ENCODE measurements at regions not wholly inside any gene's neighbourhood (a gene's known extent, or its start where the extent isn't known, plus 50 kb on each side); places are given as distances from the start of the nearest gene placed in this dataset.

DNA sequence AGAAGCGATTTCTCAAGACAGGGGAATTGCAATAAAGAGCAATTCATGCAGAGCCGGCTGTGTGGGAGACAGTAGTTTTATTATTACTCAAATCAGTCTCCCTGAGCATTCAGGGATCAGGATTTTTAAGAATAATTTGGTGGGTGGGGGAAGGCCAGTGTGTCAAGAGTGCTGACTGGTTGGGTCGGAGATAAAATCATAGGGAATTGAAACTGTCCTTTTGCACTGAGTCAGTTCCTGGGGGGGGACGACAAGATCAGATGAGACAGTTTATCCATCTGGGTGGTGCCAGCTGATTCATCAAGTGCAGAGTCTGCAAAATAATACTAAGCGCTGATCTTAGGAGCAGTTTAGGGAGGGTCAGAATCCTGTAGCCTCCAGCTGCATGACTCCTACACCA, 502.4 kb downstream of the NLGN4X start:
- TF ChIP-seq CTCF (IDR thresholded peaks at IDR 0.05): no peak
- no peak for TF ChIP-seq POLR2AphosphoS5 (IDR thresholded peaks at IDR 0.05)

Data from sigmoid colon (tissue), 4 donors.